Peyer's patch (tissue), 4 donors: ENCODE measurements at regions not wholly inside any gene's neighbourhood (a gene's known extent, or its start where the extent isn't known, plus 50 kb on each side); places are given as distances from the start of the nearest gene placed in this dataset.

ENCODE experiments used
- CTCF ChIP-seq, 6 experiments: fragments of 450-650 bp in 4 of 6; fragments of 200-600 bp in 2 of 6; sonication (generic) in 1 of 6; IDR thresholded peaks; one replicate each; pipeline ENCODE4 v1.5.1; 2017 to 2019; ENCODE audit warnings: antibody characterized with exemption in 6 of 6, mild to moderate bottlenecking in 3 of 6, moderate library complexity in 1 of 6
- POLR2A ChIP-seq, 2 donors: fragments of 450-650 bp; IDR thresholded peaks; one replicate each; pipeline ENCODE4 v1.5.1; 2017; ENCODE audit warnings: antibody characterized with exemption in 2 of 2, mild to moderate bottlenecking in 2 of 2, moderate library complexity in 2 of 2

GRCh38 chr21:18764720-18765119, 361.1 kb upstream of the TMPRSS15 start:
- TF ChIP-seq CTCF (IDR thresholded peaks at IDR 0.05) (no peak), POLR2A (IDR thresholded peaks at IDR 0.05) (no peak)
